ENCODE measurements at regions not wholly inside any gene's neighbourhood (a gene's known extent, or its start where the extent isn't known, plus 50 kb on each side); places are given as distances from the start of the nearest gene placed in this dataset.

DNA sequence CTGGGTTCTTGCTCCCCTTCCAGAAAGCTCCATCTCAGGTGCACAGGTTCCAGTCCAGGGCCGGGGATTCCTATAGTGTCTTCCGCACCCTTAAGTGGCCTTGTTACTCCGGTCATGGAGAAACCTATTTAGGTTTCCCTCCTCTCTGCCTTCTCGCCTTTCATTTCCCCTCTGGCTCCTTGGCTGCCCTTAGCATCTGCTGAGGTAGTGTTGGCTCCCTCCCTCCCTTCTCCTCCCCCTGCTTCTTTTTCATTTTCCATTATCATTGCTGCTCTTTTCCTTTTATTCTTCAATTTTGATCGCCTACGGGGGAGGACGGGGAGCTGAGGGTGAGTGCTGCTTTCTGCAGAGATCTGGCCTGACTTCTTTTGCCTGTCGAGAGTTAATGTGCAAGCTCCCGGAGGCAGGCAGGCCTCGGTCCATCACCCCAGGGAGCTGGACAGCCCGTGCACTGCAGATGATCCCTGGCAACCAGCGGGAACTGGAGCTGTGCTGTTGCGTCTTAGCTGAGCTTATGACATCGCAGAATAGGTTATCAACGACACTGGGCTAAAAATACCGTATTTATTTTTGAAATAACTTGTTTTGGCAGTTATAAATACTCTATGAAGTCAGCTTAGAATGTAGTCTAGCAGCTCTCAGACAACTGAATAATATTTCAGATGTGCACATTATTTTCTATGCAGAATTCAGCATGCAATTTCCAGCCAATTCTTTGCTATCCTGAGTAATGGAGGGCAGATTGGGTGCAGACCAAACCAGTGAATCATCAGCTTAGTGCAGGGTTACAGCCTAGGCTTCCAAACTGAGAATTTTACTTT is 141.9 kb downstream of the SLC4A3 start:
- DNase-seq, result peak in 16 of 56 donors; percentile 3 to 47 (median 11)

DNA sequence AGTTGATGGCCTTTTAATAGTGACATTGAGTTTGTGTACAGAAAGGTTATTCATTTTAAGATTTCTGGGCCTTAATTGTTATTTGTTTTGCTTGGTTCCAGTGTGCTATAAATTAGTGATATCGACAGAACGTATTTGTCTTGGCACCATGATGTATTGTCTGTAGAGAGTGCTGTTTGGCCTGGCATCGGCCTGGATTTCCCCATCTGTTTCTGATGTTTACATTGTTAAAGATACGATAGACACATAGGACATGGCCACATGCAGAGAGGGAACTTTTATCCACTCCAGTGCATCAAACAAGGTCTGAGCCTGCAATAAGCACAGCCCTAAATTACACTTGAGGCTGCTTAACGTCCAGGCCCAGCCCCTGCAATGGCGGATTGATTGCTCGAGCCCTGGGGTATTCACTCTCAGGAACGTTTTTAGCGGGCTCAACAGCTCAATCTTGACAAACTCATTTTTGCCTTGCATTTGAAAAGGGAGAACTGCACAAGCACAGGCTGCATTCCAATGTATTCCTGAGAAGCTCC is 144.7 kb downstream of the SLC4A3 start:
- no peak for DNase-seq

DNA sequence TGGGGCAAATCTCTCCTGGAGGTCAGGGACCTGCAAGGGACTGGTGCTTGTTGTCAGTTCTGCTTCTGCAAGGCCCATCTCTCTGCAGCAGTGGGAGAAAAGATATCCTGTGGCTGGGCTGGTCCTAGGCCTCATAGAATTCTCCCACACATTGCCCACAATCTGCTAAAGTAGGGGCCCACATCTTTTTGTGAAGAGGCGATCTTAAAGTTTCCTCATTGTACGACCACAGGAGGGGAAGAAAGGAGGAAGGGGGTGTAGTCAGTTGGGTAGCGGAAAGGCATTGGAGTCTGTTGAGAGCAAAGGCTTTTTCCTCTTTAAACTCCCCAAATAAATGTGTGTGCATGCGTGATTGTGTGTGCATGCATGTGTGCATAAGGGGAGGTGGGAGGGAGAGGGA is 145.3 kb downstream of the SLC4A3 start:
- no peak for DNase-seq

DNA sequence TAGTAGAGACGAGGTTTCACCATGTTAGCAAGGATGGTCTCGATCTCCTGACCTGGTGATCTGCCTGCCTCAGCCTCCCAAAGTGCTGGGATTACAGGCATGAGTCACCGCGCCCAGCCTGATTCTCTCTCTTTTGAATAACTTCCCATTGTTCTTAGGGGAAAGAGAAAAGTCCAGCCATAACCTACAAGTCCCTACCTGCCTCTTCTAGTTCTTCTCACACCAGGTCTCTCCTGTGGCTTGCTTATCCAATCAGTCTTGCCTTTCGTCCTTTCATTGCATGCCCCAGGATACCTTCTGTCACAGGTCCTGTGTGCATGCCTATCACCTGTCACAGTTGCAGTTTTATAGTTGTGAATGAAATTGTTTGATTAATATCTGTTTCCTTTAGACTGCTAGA is 148.1 kb downstream of the SLC4A3 start:
- no peak for DNase-seq

DNA sequence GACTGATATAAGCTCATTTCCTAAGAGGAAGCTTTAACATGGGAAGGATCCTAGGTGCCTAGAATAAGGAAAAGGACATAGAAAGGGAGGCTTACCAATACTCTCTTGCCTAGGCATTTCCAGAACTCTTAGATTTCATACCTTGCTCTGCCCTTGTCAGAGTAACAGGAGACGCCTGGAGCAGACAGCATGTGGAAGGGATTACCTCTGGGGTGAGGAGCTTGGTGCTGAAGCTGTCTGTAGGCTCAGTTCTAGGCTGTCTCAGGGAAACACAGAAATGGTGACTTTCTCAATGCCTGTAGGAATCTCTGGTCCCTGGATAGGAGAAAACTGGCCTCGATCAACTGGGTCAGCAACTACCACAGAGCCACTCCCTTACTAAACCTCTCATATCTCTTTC is 150.0 kb downstream of the SLC4A3 start:
- DNase-seq, result no peak

DNA sequence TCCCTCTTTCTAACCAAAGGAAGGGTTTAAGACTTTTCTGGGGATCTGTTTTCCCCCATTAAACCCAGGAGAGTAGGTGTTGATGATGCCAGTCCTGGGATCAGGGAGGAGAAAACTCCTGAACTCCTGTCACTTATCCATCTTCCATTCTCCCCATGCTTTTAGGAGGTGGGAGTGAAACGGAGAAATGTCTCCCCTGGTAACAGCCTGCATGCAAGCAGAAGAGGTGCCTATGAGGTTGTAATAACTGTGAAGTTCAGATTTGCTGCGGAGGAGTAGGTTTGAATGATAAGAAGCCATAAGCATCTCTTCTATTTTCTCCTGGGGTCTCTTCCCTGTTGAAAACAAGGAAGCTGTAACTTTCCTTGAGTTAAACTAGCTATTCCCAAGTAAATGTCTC is 150.8 kb downstream of the SLC4A3 start:
- DNase-seq, result no peak

- DNase-seq, result no peak
Measured at GRCh38 chr2:219782737-219783348, 155.4 kb downstream of the SLC4A3 start.

GRCh38 chr2:219783359-219783975 is 156.0 kb downstream of the SLC4A3 start:
- DNase-seq, result no peak

DNA sequence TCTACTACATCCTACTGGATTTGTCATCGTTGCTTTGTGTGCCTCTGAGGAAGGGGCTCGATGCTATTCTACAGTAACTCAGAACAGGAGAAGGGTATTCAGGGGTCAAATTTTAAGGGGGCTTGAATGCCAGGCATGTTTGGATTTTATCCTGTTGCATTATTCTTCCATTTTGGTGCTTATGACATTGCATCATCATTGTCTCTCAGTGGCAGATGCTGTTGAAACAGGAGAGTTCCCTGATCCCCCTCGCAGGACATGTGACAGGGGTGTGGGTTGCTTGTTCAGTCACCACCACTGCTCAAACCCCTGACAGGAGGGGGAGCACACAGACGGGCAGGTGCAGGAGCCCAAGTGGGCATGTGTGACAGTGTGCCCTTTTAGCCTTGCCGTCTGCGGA is 156.7 kb downstream of the SLC4A3 start:
- DNase-seq, result no peak

DNA sequence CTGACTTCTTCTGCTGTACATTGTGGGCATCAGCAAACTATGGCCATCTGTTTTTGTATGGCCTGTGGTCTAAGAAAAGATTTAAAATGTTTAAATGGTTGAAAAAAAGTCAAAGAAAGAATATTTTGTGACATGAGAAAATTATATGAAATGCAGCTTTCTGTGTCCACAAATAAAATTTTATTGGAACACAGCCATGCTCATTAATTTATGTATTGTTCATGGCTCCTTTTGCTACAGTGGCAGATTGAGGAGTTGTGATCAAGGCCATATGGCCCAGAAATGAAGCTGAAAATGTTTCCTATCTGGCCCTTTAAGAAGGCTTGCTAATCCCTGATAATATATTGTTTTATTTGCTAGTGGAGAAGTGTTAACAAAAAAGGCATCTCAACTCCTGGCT is 162.0 kb downstream of the SLC4A3 start:
- no peak for DNase-seq

DNA sequence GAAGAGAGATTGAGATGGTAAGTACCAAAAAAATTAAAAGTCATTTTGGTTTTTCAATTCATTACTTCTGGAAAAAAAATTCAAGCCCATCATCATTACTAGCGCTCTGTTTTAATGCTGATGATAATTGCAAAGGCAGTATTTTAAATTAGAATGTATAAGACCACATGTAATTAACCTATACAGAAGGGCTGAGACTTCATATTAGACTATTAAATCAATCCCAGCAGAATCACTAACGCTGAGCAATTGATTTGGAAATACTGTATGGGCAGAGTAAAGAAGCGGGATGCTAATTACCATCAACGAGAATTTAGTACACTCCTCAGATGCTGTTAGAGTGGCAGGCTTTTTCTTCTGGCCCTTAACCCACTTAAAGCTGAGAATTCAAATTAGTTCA is 165.0 kb downstream of the SLC4A3 start:
- DNase-seq, result no peak

DNA sequence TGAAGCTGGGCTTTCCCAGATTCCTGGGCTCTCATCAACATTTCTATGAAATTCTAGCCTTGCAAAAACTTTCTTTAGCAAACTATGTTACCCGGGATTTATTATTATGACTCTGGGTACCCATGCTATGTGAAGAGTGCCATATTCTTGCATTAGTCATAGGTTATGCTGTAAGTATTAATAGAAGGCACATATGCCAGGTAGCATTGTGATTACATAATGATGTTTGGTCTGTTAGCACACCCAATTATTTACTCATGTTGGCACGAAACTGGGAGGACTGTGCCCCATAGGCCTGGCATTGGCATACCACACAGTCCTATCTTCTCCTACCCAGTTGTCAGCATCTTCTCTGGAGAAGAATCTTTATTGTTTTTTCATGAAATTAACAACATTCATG is 171.0 kb downstream of the SLC4A3 start:
- DNase-seq, result no peak

GRCh38 chr2:219803294-219803693 is 175.9 kb downstream of the SLC4A3 start:
- no peak for DNase-seq

DNA sequence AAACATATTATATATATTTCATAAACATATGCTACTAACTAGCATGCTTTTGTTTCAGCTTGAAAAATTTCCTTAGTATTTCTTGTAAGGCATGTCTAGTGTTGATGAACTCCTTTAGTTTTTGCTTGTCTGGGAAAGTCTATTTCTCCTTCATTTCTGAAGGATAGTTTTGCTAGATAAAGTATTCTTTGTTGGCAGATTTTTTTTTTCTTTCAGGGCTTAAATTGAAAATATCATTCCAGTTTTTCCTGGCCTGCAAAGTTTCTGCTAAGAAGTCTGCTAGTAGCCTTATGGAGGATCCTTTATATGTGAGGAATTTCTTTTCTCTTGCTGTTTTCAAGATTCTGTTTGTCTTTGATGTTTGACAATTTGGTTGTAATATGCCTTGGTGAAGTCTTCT is 183.5 kb downstream of the SLC4A3 start:
- no peak for DNase-seq

- DNase-seq, result no peak
Measured at GRCh38 chr2:219812672-219813071, 185.2 kb downstream of the SLC4A3 start.

GRCh38 chr2:219820767-219821166 is 193.3 kb downstream of the SLC4A3 start:
- no peak for DNase-seq

GRCh38 chr2:219823574-219823973 is 196.1 kb downstream of the SLC4A3 start:
- no peak for DNase-seq

GRCh38 chr2:219824996-219825395 is 197.6 kb downstream of the SLC4A3 start:
- DNase-seq, result no peak

DNA sequence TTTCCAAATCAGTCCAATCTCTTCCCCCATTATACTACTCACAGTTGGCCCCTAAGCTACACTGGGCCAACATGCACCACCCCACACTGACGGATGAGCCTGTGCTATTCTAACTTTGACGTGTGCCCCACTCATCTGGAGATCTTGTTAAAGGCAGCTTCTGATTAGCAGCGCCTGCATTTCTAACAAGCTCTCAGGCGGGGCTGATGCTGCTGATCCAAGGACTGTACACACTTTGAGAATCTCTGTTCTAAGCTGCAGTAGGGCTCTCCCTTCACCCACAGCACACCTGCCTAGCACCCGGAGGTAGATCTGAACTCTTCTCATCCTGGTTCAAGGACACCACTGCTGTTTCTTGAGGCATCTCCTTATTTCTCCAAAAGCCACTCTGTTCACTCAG is 200.7 kb downstream of the SLC4A3 start:
- DNase-seq, result no peak

DNA sequence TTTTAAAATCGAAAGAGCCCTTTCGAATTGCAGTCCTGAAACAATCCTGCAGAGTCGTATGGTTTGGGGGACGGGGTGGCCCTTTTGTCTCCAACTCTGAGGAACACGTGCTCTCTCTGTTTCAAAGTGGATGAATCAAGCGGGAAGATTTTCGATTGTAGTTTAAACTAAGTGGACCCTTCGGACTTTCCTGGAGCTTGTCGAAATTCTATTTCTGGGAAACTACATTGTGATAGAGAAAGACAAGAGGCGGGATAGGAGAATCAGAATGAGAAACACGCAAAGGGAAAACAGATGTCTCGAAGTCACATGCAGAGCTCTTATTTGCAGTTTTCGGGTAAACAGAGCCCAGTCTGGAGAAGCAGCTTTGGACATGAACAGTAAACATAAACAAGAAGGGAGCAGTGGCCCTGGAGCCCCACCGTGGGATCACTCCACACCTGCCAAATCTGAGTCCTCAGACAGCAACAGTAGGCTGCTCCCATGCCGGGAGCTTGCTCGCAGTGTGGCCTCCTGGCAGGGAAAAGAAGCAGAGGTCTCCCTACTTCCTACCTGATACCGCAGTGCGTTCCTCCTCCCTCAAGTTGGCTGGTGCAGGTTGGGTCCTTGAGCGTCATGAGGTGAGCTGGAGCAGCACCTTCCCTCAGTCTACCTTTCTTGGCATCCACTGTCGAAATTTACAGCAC is 202.4 kb downstream of the SLC4A3 start:
- DNase-seq, result no peak

GRCh38 chr2:219830353-219830738 is 202.9 kb downstream of the SLC4A3 start:
- no peak for DNase-seq

DNA sequence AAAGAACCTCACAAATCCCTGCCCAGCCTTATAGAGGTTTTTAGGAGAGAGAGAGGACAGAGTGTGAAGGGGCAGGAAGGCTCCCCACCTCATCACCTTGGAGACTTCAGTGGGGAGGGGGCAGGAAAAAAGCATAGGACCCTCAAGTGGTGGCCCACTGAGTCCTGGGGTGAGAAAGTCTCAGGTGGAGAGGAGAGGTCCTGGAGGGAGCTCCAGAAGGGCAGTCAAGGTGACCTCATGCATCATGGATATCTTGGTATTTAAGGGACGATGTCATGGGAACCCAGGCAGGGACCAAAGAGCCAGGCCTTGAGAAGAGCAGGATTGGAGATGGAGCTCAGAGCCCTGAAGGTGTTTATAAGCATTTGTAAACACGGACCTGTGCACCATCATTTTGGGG is 204.5 kb downstream of the SLC4A3 start:
- DNase-seq, result no peak
